GM20000 (cell line): ENCODE measurements at regions not wholly inside any gene's neighbourhood (a gene's known extent, or its start where the extent isn't known, plus 50 kb on each side); places are given as distances from the start of the nearest gene placed in this dataset.

Source experiments
- DNase-seq: peaks from one replicate; pipeline ENCODE4 v3.0.0; 2012; ENCODE audit warnings: low spot score
- CTCF ChIP-seq: IDR thresholded peaks from 2 replicates; pipeline ENCODE4 v1.5.1; 2012; ENCODE audit warnings: mild to moderate bottlenecking, control low read depth; ENCODE audit errors: extremely low read depth, missing control alignments

- no peak for DNase-seq
- no peak for TF ChIP-seq CTCF
Measured at GRCh38 chr4:165580351-165580905, 201.6 kb downstream of the CPE start.

GRCh38 chr4:165583341-165583740, 204.5 kb downstream of the CPE start:
- no peak for DNase-seq
- TF ChIP-seq CTCF, result no peak

GRCh38 chr4:165584916-165585315, 206.1 kb downstream of the CPE start:
- DNase-seq, result no peak

GRCh38 chr4:165588534-165589315, 209.9 kb downstream of the CPE start:
- no peak for DNase-seq
- no peak for TF ChIP-seq CTCF

More at GRCh38 chr4:165584916-165585315, 206.1 kb downstream of the CPE start:
- no peak for TF ChIP-seq CTCF

- no peak for DNase-seq
- no peak for TF ChIP-seq CTCF
Measured at GRCh38 chr4:165592386-165592785, 213.6 kb downstream of the CPE start.

GRCh38 chr4:165597581-165598480, 219.0 kb downstream of the CPE start:
- no peak for DNase-seq
- TF ChIP-seq CTCF, result no peak

GRCh38 chr4:165600959-165601683, 222.3 kb downstream of the CPE start:
- no peak for DNase-seq

More at GRCh38 chr4:165600959-165601683, 222.3 kb downstream of the CPE start:
- TF ChIP-seq CTCF, result no peak
